Body of pancreas (tissue), 4 donors: ENCODE measurements at regions not wholly inside any gene's neighbourhood (a gene's known extent, or its start where the extent isn't known, plus 50 kb on each side); places are given as distances from the start of the nearest gene placed in this dataset.

Experiments
- ATAC-seq: fragments of 150-250 bp; one replicate; pipeline ENCODE4 v1.9.1; 2016
- DNase-seq, 4 donors: peaks; one replicate each; pipeline ENCODE4 v3.0.0-alpha.2; 2019
- H3K27ac ChIP-seq, 4 donors: fragments of 200-600 bp; sonication (generic); 1 replicate in 3 of 4; 2 replicates in 1 of 4; pipeline versions ENCODE4 v1.5.1 to v1.6.1; 2016 to 2019; ENCODE audit warnings: mild to moderate bottlenecking in 1 of 4, mixed read lengths in 1 of 4, moderate library complexity in 1 of 4
- H3K27me3 ChIP-seq, 2 donors: fragments of 200-600 bp; sonication (generic); one replicate each; pipeline ENCODE4 v1.6.0; 2016; ENCODE audit warnings: mild to moderate bottlenecking in 1 of 2
- H3K36me3 ChIP-seq, 2 donors: fragments of 200-600 bp; sonication (generic); replicated peaks in 1 of 2; 2 replicates each; pipeline ENCODE4 v1.5.1; 2016; ENCODE audit warnings: low read depth in 2 of 2; ENCODE audit not compliant: insufficient read depth in 1 of 2
- H3K4me1 ChIP-seq: fragments of 200-600 bp; sonication (generic); one replicate; pipeline ENCODE4 v1.6.0; 2016
- H3K4me3 ChIP-seq, 2 donors: fragments of 200-600 bp; sonication (generic); 1 replicate in 1 of 2; 2 replicates in 1 of 2; pipeline ENCODE4 v1.5.1; 2016 to 2019
- H3K9me3 ChIP-seq, 3 donors: fragments of 200-600 bp; sonication (generic); 1 replicate in 2 of 3; 2 replicates in 1 of 3; pipeline ENCODE4 v1.5.1; 2016
- POLR2A ChIP-seq, 3 donors: fragments of 450-650 bp; IDR thresholded peaks; one replicate each; pipeline ENCODE4 v1.6.1; 2016; ENCODE audit warnings: antibody characterized with exemption in 3 of 3, mild to moderate bottlenecking in 2 of 3
- WGBS, 2 donors: methylation state at CpG; one replicate each; pipeline ENCODE4 v1.1.5; 2017; 5-methylcytosine and 5-hydroxymethylcytosine counted together
- intact Hi-C: fragments of 100-400 bp; cut with DNase I; formaldehyde crosslinking; loops from one replicate; pipeline ENCODE4 v1.15.1; 2023
- TF ChIP-seq, protein P1 (sequence below), 7 experiments: fragments of 450-650 bp in 4 of 7; fragments of 200-600 bp in 3 of 7; sonication (generic) in 3 of 7; IDR thresholded peaks; one replicate each; pipeline ENCODE4 v1.5.1; 2016 to 2019; ENCODE audit warnings: antibody characterized with exemption in 7 of 7

DNA sequence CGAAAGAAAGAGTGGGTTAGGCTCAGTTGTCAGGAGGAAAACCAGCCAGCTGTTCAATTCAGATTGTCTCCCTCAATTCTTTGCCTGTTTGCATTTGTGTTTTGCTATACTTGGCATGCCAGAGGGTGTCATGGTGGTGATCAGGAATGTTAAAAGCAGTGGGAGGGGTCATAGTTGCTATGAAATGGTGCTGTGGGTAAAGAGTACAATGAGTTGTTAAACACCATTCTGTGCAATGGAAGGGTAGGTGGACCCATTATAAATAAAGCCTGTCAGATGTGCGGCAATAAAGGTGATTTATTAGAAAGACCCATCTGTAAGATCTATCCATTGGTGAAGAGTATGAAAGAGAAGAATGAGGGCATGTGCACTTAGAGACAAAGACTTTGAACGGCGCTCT, 82.2 kb downstream of the MRPL32 start:
- Histone ChIP-seq H3K4me3 (no peak overlapping the region), H3K27ac (no peak overlapping the region), H3K27me3 (no peaks in the 10 kb centered on the region), H3K9me3 (no peaks in the 10 kb centered on the region), H3K4me1 (no peaks in the 10 kb centered on the region), H3K36me3 (no peaks in the 10 kb centered on the region)
- 55 to 76% methylated on average over 4 of the region's 4 CpGs for WGBS, 2 donors
- TF ChIP-seq POLR2A (IDR thresholded peaks at IDR 0.05): no peak
- TF ChIP-seq, protein P1, sequence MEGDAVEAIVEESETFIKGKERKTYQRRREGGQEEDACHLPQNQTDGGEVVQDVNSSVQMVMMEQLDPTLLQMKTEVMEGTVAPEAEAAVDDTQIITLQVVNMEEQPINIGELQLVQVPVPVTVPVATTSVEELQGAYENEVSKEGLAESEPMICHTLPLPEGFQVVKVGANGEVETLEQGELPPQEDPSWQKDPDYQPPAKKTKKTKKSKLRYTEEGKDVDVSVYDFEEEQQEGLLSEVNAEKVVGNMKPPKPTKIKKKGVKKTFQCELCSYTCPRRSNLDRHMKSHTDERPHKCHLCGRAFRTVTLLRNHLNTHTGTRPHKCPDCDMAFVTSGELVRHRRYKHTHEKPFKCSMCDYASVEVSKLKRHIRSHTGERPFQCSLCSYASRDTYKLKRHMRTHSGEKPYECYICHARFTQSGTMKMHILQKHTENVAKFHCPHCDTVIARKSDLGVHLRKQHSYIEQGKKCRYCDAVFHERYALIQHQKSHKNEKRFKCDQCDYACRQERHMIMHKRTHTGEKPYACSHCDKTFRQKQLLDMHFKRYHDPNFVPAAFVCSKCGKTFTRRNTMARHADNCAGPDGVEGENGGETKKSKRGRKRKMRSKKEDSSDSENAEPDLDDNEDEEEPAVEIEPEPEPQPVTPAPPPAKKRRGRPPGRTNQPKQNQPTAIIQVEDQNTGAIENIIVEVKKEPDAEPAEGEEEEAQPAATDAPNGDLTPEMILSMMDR (IDR thresholded peaks at IDR 0.05): no peak
- ATAC-seq (no peak), DNase-seq (no peak)
- intact Hi-C loops: no loop called here

GRCh38 chr7:43015301-43015700, 83.1 kb downstream of the MRPL32 start:
- Histone ChIP-seq H3K27ac (no peak overlapping the region), H3K4me3 (no peak overlapping the region), H3K9me3 (no peaks in the 10 kb centered on the region), H3K27me3 (no peaks in the 10 kb centered on the region), H3K36me3 (no peaks in the 10 kb centered on the region), H3K4me1 (no peaks in the 10 kb centered on the region)
- TF ChIP-seq, protein P1 (IDR thresholded peaks at IDR 0.05): no peak
- no peak for TF ChIP-seq POLR2A (IDR thresholded peaks at IDR 0.05)
- ATAC-seq (no peak), DNase-seq (no peak)
- intact Hi-C loops: no loop called here
- 62 to 68% methylated on average over 4 of the region's 4 CpGs for WGBS, 2 donors

DNA sequence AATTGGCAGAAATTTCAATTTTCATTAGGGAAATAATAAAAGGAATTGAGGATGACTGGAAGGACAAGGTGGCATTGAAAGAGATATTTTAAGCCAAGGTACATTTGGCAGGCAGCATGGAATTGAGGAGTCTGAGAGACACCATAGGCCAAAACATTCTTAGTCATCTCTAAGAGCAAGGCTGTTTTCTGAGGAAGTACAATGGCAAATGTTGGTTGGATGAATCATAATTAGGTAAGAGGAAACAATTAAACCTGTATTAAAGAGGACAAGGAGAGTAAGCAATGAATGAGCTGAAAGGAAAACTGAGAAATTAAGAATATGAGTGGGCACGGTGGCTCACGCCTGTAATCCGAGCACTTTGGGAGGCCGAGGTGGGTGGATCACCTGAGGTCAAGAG, 86.3 kb downstream of the MRPL32 start:
- no peak for DNase-seq
- intact Hi-C loops: no loop called here
- Histone ChIP-seq H3K4me3 (no peak overlapping the region), H3K4me1 (no peaks in the 10 kb centered on the region), H3K27me3 (no peaks in the 10 kb centered on the region), H3K36me3 (no peaks in the 10 kb centered on the region), H3K27ac (no peak overlapping the region), H3K9me3 (no peaks in the 10 kb centered on the region)
- ATAC-seq: no peak
- 60 to 80% methylated on average over 4 of the region's 4 CpGs for WGBS, 2 donors
- TF ChIP-seq, protein P1 (IDR thresholded peaks at IDR 0.05): no peak
- TF ChIP-seq POLR2A (IDR thresholded peaks at IDR 0.05): no peak

DNA sequence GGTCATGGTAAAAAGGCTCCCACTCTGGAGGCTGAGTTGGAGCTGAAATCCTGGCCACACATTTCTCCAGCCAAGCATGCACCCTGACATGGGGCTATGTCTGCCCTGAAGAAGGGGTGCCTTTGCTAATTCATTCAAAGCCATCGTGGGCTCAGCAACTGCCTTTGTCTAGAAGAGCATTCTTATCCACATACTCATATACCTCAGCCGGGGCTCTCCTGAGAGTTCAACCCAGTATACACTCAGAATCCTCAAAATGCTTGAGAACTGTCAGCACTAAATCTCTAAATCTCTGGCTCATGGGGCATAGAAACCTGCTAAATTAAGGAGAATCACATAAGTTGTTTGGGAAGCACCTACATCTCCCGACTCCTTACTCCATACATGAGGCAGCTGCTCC, 89.3 kb downstream of the MRPL32 start:
- WGBS, 2 donors: 60 to 74% methylated on average over 3 of the region's 3 CpGs
- intact Hi-C loops: no loop called here
- Histone ChIP-seq H3K36me3 (no peaks in the 10 kb centered on the region), H3K27me3 (no peaks in the 10 kb centered on the region), H3K4me1 (no peaks in the 10 kb centered on the region), H3K4me3 (no peak overlapping the region), H3K9me3 (no peaks in the 10 kb centered on the region), H3K27ac (no peak overlapping the region)
- ATAC-seq (no peak), DNase-seq (no peak)
- TF ChIP-seq POLR2A (IDR thresholded peaks at IDR 0.05): no peak

DNA sequence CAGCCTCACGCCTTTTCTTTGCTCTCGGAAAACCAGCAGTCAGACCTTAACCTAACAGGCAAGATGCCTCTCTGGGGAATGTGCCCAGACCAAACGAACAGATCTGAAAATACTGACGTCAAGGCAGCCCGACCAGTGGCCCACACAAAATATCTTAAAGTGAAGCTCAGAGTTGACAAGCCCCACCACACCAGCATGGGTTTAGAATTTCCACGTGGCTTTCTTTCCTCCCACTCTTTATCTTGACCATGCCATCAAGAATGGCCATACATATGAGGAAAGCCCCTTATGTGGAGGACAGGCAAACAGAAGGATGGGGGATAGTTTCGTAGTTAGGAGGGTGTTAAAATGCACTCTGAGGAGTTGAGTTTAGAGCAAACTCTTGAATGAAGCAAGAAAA, 89.8 kb downstream of the MRPL32 start:
- Histone ChIP-seq H3K4me3 (no peak overlapping the region), H3K27ac (no peak overlapping the region), H3K9me3 (no peaks in the 10 kb centered on the region), H3K4me1 (no peaks in the 10 kb centered on the region), H3K27me3 (no peaks in the 10 kb centered on the region), H3K36me3 (no peaks in the 10 kb centered on the region)
- TF ChIP-seq, protein P1 (IDR thresholded peaks at IDR 0.05): no peak
- no peak for TF ChIP-seq POLR2A (IDR thresholded peaks at IDR 0.05)
- 45 to 48% methylated on average over 7 of the region's 7 CpGs for WGBS, 2 donors
- ATAC-seq (no peak), DNase-seq (no peak)
- intact Hi-C loops: no loop called here
